ENCODE measurements at regions not wholly inside any gene's neighbourhood (a gene's known extent, or its start where the extent isn't known, plus 50 kb on each side); places are given as distances from the start of the nearest gene placed in this dataset.

- no peak for DNase-seq
Measured at GRCh38 chr18:32621034-32621433, 150.4 kb upstream of the GAREM1 start.

DNA sequence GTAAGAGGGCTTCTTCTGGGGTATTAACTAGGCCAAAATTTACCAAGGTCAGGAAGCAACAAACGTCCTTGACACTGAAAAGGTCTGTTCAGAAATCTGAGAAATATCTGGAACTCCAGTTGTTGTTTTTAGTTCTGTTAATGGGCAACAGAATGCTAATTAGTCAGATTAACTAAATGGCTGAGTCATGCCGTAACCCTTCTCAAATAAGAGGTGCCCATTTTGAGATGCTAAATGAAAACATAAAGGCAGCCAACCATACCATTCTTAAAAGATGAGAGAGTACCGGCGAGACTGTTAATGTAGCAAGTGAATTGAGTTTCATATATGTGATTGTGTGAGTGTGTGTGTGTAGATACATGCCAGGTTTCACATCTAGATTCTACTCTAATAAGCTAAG, 147.9 kb upstream of the GAREM1 start:
- DNase-seq = peak; percentile 58

DNA sequence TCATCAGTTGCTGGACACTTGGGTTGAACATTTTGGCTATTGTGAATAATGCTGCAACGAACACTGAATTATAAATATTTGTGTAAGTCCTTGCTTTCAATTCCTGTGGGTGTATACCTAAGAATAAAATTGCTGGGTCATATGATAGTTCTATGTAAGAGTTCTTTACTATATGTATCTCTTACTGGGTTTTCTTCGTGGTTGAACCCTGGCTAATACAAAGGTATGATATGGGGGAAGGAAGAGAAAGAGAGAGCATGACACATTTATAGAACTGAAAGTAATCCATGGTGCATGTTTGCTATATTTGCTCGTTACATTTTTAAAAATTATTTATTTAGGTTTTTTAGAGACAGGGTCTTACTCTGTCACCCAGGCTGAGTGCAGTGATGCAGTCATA, 143.1 kb upstream of the GAREM1 start:
- no peak for DNase-seq

GRCh38 chr18:32612651-32613050, 142.0 kb upstream of the GAREM1 start:
- peak; percentile 97 for DNase-seq

GRCh38 chr18:32610176-32610575, 139.5 kb upstream of the GAREM1 start:
- DNase-seq = peak; percentile 75

GRCh38 chr18:32607816-32608215, 137.1 kb upstream of the GAREM1 start:
- no peak for DNase-seq

DNA sequence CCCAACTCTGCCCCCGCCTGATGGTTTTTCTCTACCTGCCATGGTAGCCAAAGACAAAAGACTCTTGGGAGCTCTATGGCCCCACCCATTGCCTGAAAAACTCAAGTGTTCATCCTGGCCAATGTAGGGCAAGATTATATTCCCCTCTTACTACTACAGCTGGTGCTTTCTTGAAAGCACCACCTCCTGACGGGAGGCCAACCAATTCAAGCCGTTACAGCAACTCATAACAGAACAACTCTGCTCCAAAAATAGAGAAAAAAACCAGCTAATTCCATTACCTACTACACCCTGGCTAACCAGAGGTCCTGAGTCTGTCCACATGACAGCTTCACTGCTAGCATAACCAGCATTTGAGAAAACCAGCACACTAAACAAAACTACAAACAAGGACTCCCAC, 127.5 kb upstream of the GAREM1 start:
- DNase-seq = no peak

DNA sequence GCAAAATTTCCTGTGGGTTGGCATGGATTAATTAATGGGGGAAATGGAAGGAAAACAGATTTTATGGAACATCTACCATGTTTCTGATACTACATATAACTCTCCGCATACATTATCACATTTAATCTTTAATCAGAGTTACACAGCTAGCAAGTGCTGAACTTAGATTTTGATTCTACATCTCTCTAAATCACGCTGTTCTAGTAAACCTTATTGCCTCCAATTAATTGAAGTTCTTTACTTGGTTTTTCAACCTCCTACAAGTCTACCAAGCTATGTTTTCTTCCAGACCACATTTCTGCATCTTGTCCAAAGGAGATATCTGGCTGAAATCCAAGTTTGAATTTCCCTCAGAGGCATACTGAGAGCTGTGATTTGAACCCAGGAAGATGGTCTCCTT, 125.8 kb upstream of the GAREM1 start:
- DNase-seq = peak; percentile 52

DNA sequence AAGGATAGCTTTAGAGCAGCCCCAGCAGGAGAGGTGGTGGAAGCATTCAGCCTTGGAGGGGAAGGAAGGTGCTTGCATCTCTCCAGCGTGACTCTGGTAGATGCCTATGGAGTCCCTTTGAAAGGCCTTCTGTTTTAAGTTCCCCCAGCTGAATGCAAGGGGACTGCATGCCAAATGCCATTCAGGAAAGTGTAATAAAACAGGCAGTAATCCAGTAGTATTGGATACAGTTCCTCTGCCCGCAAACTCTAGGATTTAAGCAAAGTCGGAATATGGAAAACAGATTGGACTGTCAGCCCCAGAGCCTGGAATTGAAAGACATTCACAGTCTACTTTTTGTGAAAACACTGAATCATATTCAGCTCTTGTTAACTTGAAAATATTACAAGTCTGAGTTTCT, 125.2 kb upstream of the GAREM1 start:
- DNase-seq = peak; percentile 29

DNA sequence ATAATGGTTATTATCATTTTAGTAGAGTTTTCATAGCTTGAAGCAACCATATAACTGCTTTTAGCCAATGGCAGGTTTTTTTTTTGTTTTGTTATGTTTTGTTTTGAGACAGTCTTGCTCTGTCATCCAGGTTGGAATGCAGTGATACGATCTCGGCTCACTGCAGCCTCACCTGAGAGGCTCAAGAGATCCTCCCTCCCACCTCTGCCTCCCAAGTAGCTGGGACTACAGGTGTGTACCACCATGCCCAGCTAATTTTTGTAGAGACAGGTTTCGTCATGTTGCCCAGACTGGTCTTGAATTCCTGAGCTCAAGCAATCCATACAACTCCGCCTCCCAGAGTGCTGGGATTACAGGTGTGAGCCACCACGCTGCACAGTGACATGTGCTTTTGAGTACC, 117.5 kb upstream of the GAREM1 start:
- DNase-seq = no peak

- no peak for DNase-seq
Measured at GRCh38 chr18:32583431-32583830, 112.7 kb upstream of the GAREM1 start.

- DNase-seq = no peak
Measured at GRCh38 chr18:32582455-32582854, 111.8 kb upstream of the GAREM1 start.

DNA sequence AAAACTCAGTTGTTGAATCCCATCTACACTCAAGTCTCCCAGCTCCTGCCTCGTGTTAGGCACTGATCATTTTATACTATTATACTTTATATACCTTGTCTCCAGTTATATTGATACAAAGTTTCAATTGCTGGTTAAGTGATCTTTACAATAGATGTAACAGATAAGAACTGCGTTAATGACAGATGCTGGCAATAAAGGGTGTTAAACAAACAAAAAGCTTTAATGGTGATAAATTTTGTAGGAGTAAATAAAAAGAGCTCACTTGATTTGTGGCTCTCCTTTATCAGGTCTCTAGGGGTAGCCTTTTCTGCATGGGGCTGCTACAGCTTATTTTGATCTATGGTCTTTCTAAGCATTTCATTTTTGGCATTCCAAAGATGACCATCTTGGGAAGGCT, 106.9 kb upstream of the GAREM1 start:
- peak; percentile 78 for DNase-seq

GRCh38 chr18:32576296-32576916, 105.7 kb upstream of the GAREM1 start:
- peak; percentile 89 for DNase-seq

- no peak for DNase-seq
Measured at GRCh38 chr18:32566960-32567359, 96.3 kb upstream of the GAREM1 start.

DNA sequence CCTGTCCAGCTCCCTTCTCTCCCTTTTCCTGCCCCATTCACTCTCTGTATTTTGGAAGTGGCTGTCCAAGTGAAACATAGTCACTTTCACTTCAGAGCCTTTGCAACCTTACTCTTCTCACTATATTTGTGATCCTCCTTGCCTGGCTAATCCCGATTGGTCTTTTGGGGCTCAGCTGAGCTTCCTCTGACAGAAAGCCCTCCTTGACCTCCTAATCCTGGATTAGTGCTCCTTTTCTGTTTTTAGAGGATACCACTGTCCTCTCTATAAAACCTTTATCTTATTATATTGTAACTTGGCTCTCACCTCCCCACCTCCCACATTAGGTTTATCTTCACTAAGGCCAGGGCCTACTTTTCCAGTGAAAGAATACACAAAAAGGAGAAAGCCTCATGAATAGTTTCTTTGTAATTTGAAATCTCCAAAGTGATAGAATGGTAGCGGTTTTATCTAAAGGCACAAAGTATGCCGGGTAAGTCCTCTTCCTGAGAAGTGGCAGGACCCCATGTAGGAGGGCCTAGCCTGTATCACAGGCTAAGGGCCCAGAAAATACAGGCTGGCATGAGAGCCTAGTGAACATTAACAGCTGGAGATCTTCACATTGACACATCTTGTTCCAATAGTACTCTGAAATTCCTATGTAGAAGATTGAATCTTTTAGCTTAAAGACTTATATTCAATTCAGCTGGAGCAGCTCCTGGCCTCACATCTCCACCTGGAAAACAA, 83.1 kb upstream of the GAREM1 start:
- DNase-seq = no peak

GRCh38 chr18:32553174-32553573, 82.5 kb upstream of the GAREM1 start:
- no peak for DNase-seq

- peak; percentile 95 for DNase-seq
Measured at GRCh38 chr18:32552421-32553030, 81.8 kb upstream of the GAREM1 start.

- DNase-seq = peak; percentile 96
Measured at GRCh38 chr18:32550963-32551362, 80.3 kb upstream of the GAREM1 start.

- DNase-seq = peak; percentile 97
Measured at GRCh38 chr18:32549248-32550110, 78.8 kb upstream of the GAREM1 start.

- DNase-seq = peak; percentile 100
Measured at GRCh38 chr18:32548688-32549087, 78.0 kb upstream of the GAREM1 start.

DNA sequence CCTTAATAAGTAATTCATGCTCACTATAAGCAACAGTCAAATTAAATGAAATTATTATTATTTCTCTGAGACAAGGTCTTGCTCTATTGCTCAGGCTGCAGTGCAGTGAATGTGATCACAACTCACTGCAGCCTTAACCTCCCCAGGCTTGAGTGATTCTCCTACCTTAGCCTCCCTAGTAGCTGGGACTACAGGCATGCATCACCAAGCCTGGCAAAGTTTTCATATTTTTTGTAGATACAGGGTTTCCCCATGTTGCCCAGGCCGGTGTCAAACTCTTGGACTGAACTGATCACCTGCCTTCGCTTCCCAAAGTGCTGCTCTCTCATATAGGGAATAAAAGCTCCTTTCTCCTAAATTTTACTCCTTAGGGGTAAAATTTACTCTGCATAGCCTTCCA, 74.9 kb upstream of the GAREM1 start:
- no peak for DNase-seq

DNA sequence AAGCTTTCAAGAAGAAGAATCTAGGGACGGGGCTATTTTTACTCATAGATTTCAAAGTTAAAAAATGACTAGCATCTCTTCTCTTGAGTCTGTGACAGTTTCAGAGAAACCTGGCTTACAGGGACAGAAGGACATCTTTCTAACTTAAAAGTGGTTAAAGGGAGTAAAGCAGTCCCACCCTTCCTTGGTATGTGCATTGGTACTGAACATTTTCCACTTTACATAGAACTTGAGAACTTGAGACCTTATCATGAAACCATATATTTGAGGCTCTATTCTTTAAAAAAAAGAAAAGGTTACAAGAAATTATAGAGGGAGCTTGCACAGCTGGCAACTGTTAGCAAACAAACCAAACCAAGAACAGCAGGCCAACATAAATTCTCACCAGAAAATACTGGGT, 73.4 kb upstream of the GAREM1 start:
- DNase-seq = peak; percentile 87
